Panc1 (cell line): ENCODE measurements at regions not wholly inside any gene's neighbourhood (a gene's known extent, or its start where the extent isn't known, plus 50 kb on each side); places are given as distances from the start of the nearest gene placed in this dataset.

Source experiments
- CTCF ChIP-seq: fragments of 450-650 bp; IDR thresholded peaks from 2 replicates; pipeline ENCODE4 v1.5.1; 2017; ENCODE audit warnings: mild to moderate bottlenecking
- POLR2AphosphoS5 ChIP-seq: IDR thresholded peaks from 2 replicates; pipeline ENCODE4 v1.6.1; 2012; ENCODE audit warnings: mild to moderate bottlenecking, low read depth, low read length, moderate library complexity
- TCF7L2 ChIP-seq: IDR thresholded peaks from 2 replicates; pipeline ENCODE4 v1.6.1; 2011; ENCODE audit warnings: mild to moderate bottlenecking, low read depth, low read length, inconsistent platforms

- no peak for TF ChIP-seq CTCF
- no peak for TF ChIP-seq POLR2AphosphoS5
- TF ChIP-seq TCF7L2 = no peak
Observed at GRCh38 chrX:40392599-40392998, 188.2 kb upstream of the ATP6AP2 start.
